GM11168 (cell line): ENCODE measurements at regions not wholly inside any gene's neighbourhood (a gene's known extent, or its start where the extent isn't known, plus 50 kb on each side); places are given as distances from the start of the nearest gene placed in this dataset.

Source experiments
- in situ Hi-C: fragments of 300-500 bp; cut with MboI; formaldehyde crosslinking; loops from one replicate; pipeline ENCODE4 v1.12.0; 2022; ENCODE audit warnings: low sequenced_read_pairs; ENCODE audit not compliant: unreplicated experiment

DNA sequence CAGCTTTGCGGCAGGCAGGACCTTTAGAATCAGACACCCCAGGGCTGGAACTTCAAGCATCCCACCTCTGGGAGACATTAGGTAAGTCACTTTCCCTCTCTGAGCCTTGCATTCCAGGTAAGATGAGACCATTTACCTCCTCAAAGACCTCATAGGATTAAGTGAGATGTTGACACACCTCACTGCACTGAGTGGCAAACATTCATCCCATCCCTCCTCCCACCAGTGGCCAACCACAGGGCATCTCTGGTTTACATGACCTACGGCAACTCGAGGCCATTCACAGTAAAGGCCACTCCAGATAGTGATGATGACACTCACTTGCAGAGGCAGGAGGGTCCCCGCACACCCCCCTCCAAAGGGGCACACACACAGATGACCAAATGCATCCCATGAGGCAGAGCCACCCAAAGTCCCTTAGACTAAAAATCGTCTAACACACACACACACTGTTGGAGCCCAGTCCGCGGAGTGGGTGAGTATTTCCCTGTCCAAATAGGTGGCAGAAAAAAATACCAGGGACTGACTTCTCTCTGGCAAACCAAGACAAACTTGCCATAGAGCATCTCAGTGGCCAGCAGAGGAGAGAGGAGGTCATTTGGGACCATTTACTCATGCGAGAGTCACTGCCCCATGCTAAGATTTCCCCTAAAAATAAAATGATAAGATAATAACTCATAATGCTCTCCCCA lies 454.9 kb downstream of the SOX9 start:
- in situ Hi-C loops: no loop called here

DNA sequence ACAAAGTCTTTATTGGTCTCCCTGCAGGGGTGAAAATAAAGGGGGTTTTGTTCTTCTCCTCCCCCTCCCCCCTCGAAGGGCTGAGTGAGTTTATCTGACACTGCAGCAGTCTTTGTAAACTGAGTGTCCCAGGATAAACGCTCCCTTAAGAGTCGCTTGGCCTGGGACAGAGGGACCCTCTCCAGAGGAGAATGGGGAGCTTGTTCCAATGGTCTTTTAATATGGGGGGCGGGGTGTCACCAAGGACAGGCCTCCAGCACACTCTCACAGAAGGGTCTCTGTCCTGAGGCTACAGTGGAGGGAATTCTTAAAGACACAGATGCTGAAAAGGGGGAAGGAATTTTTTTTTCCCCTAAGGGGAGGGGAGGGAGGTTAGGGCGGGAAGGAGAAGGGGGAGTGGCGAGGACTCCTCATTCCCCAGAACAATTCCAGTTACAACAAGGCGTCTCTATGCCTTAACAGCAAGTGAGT lies 455.5 kb downstream of the SOX9 start:
- in situ Hi-C loops: no loop called here

- in situ Hi-C loops: no loop called here
These were observed 458.1 kb downstream of the SOX9 start for GRCh38 chr17:72578817-72579470.

DNA sequence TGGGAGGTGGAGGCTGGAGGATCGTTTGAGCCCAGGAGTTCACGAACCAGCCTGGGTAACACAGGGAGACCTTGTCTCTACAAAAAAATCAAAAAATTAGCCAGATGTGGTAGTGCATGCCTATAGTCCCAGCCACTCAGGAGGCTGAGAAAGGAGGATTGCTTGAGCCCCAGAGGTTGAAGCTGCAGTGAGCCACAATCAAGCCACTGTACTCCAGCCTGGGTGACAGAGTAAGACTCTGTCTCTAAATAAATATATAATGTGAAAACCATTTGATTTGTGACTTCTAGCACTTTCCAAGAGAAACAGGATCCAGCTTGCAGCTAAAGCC lies 459.1 kb downstream of the SOX9 start:
- in situ Hi-C loops: no loop called here

GRCh38 chr17:72580321-72581127 lies 459.7 kb downstream of the SOX9 start:
- in situ Hi-C loops: no loop called here

- in situ Hi-C loops: no loop called here
These were observed 466.3 kb downstream of the SOX9 start for GRCh38 chr17:72587156-72587555.

DNA sequence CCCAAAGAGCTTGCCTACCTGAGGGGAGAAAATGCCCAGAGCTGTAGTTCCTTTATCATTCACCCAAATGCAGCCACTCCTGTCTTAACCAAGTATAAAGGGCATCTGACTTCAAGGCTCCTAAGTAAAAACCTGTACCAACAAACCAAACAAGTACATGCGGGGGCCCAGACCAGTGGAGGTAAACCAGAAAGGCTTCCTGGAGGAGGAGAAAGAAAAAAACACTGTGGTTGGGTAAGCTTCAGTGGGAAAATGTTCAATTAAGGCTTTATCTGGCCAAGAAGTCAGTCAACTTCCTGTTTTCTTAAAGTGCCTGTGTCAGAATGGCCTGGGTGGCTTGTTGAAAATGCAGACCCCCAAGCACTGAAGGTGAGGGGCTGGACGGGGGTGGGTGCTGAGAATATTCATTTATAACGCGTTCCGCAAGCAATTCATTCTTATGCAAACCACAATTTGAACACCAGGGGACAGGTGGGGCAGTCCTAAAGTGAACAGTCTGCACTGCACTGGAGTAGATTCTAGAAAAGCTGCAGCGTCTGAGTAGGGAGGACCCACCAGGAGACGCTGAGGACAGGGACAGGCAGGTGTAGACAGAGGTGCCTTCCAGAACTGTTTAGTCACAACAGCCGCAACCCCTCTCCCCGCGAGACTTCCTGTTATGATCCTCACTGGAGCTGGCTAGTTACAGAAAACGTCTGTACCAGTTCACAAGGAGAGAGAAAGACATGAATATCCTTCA lies 467.1 kb downstream of the SOX9 start:
- in situ Hi-C loops: no loop called here

DNA sequence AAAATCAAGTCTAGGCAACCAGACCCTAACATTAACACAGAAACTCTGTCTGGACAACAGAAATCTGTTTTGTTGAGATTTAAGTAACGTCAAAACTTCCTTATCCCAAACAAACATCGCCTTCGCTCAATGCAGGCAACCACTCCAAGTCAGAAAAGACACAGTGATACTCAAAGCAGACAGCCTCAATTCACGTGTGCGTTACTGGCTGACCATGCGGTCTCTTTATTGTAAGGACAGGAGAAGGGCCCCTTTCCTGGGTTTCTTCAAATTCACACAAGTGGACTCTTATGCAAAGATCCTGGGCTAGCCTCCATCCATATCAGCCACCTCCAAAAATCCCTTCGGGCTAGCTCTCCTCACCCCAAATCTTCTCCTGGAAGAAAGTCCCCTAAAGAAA lies 467.7 kb downstream of the SOX9 start:
- in situ Hi-C loops: no loop called here

DNA sequence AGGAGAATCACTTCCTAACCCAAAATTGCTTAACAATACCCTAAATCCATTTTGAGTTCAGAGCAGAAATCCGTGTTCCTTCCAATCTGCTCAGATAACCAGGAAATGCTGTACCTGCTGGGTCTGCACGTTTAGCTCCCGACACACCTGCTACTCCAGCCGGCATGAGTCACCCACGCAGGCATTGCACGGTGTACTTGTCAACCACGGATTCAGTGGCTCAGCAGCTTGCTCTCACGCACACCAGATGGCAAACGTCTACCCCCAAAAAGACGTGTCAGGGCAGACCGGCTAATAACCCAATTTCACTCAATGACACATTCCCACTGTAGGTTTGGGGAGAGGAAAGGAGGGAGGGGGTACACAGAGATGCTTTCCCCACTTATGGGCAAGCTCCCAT lies 468.1 kb downstream of the SOX9 start:
- in situ Hi-C loops: no loop called here

GRCh38 chr17:72590382-72590781 lies 469.6 kb downstream of the SOX9 start:
- in situ Hi-C loops: no loop called here

- in situ Hi-C loops: no loop called here
These were observed 470.1 kb downstream of the SOX9 start for GRCh38 chr17:72590882-72591281.

GRCh38 chr17:72591289-72592241 lies 470.7 kb downstream of the SOX9 start:
- in situ Hi-C loops: no loop called here

- in situ Hi-C loops: no loop called here
These were observed 471.6 kb downstream of the SOX9 start for GRCh38 chr17:72592242-72592966.

DNA sequence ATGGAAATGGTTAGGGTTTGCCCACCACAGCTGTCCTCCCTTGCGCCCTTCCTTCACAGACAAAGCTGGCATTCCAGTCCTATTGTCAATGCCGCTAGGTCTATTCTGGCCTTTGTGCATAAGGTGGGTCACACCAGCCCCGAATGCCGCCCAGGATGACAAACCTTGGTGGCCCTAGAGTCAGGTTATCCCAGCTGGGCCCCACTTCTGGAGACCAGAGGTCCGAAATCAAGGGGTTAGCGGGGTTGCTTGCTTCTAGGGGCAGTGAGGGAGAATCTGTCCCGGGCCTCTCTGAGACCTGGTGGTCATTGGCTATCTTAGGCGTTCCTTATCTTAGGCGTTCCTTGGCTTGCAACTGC lies 472.1 kb downstream of the SOX9 start:
- in situ Hi-C loops: no loop called here

DNA sequence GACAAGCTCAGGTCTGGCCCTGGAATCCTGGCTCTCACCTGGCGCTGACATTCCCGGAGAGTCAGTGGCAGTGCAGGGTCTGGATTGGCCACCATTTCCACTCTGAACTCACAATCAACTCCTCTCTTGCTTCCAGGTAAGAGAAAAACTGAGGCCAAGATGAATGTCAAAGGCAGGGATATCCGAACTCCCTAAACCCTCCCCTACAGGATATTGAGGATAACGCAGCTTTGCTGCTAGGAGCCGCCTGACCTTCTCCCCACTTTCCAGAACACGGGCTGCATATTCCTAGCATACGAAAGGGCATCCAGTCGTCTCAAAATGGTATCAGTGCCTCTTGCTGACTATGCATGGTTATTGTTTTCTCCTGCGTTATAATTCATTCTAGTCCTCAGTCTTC lies 473.4 kb downstream of the SOX9 start:
- in situ Hi-C loops: no loop called here
